ENCODE measurements at regions not wholly inside any gene's neighbourhood (a gene's known extent, or its start where the extent isn't known, plus 50 kb on each side); places are given as distances from the start of the nearest gene placed in this dataset.

DNA sequence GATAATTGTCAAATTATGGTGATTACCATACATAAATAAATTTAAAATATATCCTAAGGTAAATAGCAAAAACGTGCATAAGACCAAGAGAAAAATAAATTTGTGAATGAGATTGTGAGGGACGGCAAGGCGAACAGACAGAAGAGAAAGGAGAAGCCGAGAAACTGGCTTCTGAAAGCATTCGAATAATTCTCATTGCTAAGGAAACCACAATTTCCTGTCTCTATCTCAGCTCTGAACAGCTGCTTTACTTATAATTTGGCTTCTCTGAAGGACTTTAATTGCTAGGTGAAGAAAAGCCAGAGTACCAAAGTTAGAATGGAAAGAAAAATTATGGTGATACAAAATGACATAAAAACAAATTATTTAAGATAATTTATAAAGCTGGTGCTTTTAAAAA lies 79.0 kb upstream of the RGS17 start (continued):
- TF ChIP-seq KDM5A (IDR thresholded peaks at IDR 0.05; ENCODE audit: low read length) (no peak), PHF8 (conservative IDR thresholded peaks at IDR 0.05; ENCODE audit: low read depth, low read length) (no peak), RNF2 (IDR thresholded peaks at IDR 0.05; ENCODE audit: borderline replicate concordance, low read depth, low read length, missing control alignments, poor library complexity, severe bottlenecking) (no peak)
